Gastrocnemius medialis (tissue), 4 donors: ENCODE measurements at regions not wholly inside any gene's neighbourhood (a gene's known extent, or its start where the extent isn't known, plus 50 kb on each side); places are given as distances from the start of the nearest gene placed in this dataset.
A peak's percentile ranks its signal among the peaks of the same experiment; 100 is the strongest.

Experiments
- ATAC-seq, 2 donors: fragments of 150-250 bp; one replicate each; pipeline ENCODE4 v1.9.1; 2016
- DNase-seq, 2 donors: peaks; one replicate each; pipeline ENCODE4 v3.0.0-alpha.2; 2019
- H3K27ac ChIP-seq, 4 donors: fragments of 200-600 bp; sonication (generic); 1 replicate in 1 of 4; 2 replicates in 3 of 4; pipeline ENCODE4 v1.5.1; 2016 to 2018; ENCODE audit warnings: mild to moderate bottlenecking in 2 of 4, moderate library complexity in 1 of 4
- H3K27me3 ChIP-seq, 3 donors: fragments of 200-600 bp; sonication (generic) in 2 of 3; 1 replicate in 1 of 3; 2 replicates in 2 of 3; pipeline versions ENCODE4 v1.5.1 to v1.6.0; 2016 to 2019; ENCODE audit warnings: mild to moderate bottlenecking in 1 of 3, moderate library complexity in 1 of 3
- H3K36me3 ChIP-seq, 2 donors: fragments of 200-600 bp; sonication (generic) in 1 of 2; one replicate each; pipeline ENCODE4 v1.5.1; 2017 to 2018
- H3K4me1 ChIP-seq, 2 donors: fragments of 200-600 bp; sonication (generic) in 1 of 2; one replicate each; pipeline ENCODE4 v1.5.1; 2016 to 2017; ENCODE audit warnings: mild to moderate bottlenecking in 2 of 2
- H3K4me3 ChIP-seq, 4 donors: fragments of 200-600 bp; sonication (generic) in 3 of 4; 1 replicate in 1 of 4; 2 replicates in 3 of 4; pipeline ENCODE4 v1.5.1; 2016 to 2019; ENCODE audit warnings: mild to moderate bottlenecking in 2 of 4
- H3K9me3 ChIP-seq, 3 donors: fragments of 200-600 bp; sonication (generic) in 2 of 3; 1 replicate in 1 of 3; 2 replicates in 2 of 3; pipeline ENCODE4 v1.5.1; 2016 to 2019
- CTCF ChIP-seq, 5 experiments: fragments of 450-650 bp in 3 of 5; fragments of 200-600 bp in 2 of 5; sonication (generic) in 2 of 5; IDR thresholded peaks in 4 of 5; conservative IDR thresholded peaks in 1 of 5; 1 replicate in 4 of 5; 2 replicates in 1 of 5; pipeline ENCODE4 v1.5.1; 2016 to 2019; ENCODE audit warnings: antibody characterized with exemption in 5 of 5, mild to moderate bottlenecking in 3 of 5, moderate library complexity in 3 of 5
- POLR2A ChIP-seq, 2 donors: fragments of 450-650 bp; IDR thresholded peaks; one replicate each; pipeline ENCODE4 v1.6.1; 2017; ENCODE audit warnings: antibody characterized with exemption in 2 of 2, mild to moderate bottlenecking in 2 of 2, moderate library complexity in 2 of 2
- in situ Hi-C, 4 donors: fragments of 200-750 bp; cut with MboI; loops; one replicate each; pipeline versions ENCODE4 v1.15.0 to v1.8.0; 2017; ENCODE audit warnings: low sequenced_read_pairs in 4 of 4
- intact Hi-C: fragments of 100-400 bp; cut with DNase I; formaldehyde crosslinking; loops from one replicate; pipeline ENCODE4 v1.15.1; 2023; ENCODE audit warnings: low total_unique reads

GRCh38 chr5:34523387-34523726 is 132.8 kb upstream of the RAI14 start:
- Histone ChIP-seq H3K36me3 (no peaks in the 10 kb centered on the region), H3K27ac (no peak overlapping the region), H3K27me3 (no peaks in the 10 kb centered on the region), H3K4me3 (no peak overlapping the region), H3K9me3 (no peaks in the 10 kb centered on the region), H3K4me1 (peaks cover 0 to 5% of the 10 kb centered on the region in 2 donors)
- intact Hi-C loops (loop anchor here (2.0 kb wide), 2 partner anchors 37 to 375 kb away; no protein-coding TSS in a partner anchor), in situ Hi-C loops (loop anchor here in 2 of 4 donors (10.0 kb wide), 2 partner anchors 371 to 381 kb away; no protein-coding TSS in a partner anchor)
- ATAC-seq: no peak
- TF ChIP-seq CTCF (IDR thresholded peaks at IDR 0.05 in 4 of 5, conservative IDR thresholded peaks at IDR 0.05 in 1 of 5): no peak
- TF ChIP-seq POLR2A (IDR thresholded peaks at IDR 0.05): no peak
- DNase-seq: no peak

GRCh38 chr5:34524123-34524522 is 132.0 kb upstream of the RAI14 start:
- in situ Hi-C loops (loop anchor here in 2 of 4 donors (10.0 kb wide), 2 partner anchors 371 to 381 kb away; no protein-coding TSS in a partner anchor), intact Hi-C loops (no loop called here)
- Histone ChIP-seq H3K36me3 (no peaks in the 10 kb centered on the region), H3K4me1 (peaks cover 0 to 5% of the 10 kb centered on the region in 2 donors), H3K27me3 (no peaks in the 10 kb centered on the region), H3K4me3 (no peak overlapping the region), H3K9me3 (no peaks in the 10 kb centered on the region), H3K27ac (no peak overlapping the region)
- DNase-seq (no peak), ATAC-seq (no peak)
- TF ChIP-seq CTCF (IDR thresholded peaks at IDR 0.05 in 4 of 5, conservative IDR thresholded peaks at IDR 0.05 in 1 of 5) (no peak), POLR2A (IDR thresholded peaks at IDR 0.05) (no peak)

- peaks cover 0 to 5% of the 10 kb centered on the region in 2 donors for H3K4me1 ChIP-seq
- no peaks in the 10 kb centered on the region for H3K27me3 ChIP-seq
- H3K9me3 ChIP-seq: no peaks in the 10 kb centered on the region
- no peaks in the 10 kb centered on the region for H3K36me3 ChIP-seq
- in situ Hi-C loops (loop anchor here in 2 of 4 donors (10.0 kb wide), 2 partner anchors 369 to 379 kb away; no protein-coding TSS in a partner anchor), intact Hi-C loops (no loop called here)
- H3K27ac ChIP-seq: no peak overlapping the region
- no peak for TF ChIP-seq CTCF (IDR thresholded peaks at IDR 0.05 in 4 of 5, conservative IDR thresholded peaks at IDR 0.05 in 1 of 5)
- TF ChIP-seq POLR2A (IDR thresholded peaks at IDR 0.05): no peak
- DNase-seq (no peak), ATAC-seq (peak in 1 of 2 donors; percentile 24)
- H3K4me3 ChIP-seq: no peak overlapping the region
These were observed 130.4 kb upstream of the RAI14 start for GRCh38 chr5:34525761-34526160.

- Histone ChIP-seq H3K27me3 (no peaks in the 10 kb centered on the region), H3K36me3 (no peaks in the 10 kb centered on the region), H3K27ac (no peak overlapping the region), H3K4me1 (peaks cover 0 to 5% of the 10 kb centered on the region in 2 donors), H3K9me3 (no peaks in the 10 kb centered on the region), H3K4me3 (no peak overlapping the region)
- no peak for DNase-seq
- intact Hi-C loops: no loop called here
- TF ChIP-seq POLR2A (IDR thresholded peaks at IDR 0.05) (no peak), CTCF (IDR thresholded peaks at IDR 0.05 in 4 of 5, conservative IDR thresholded peaks at IDR 0.05 in 1 of 5) (no peak)
- in situ Hi-C loops: loop anchor here in 2 of 4 donors (10.0 kb wide), 2 partner anchors 368 to 378 kb away; no protein-coding TSS in a partner anchor
- no peak for ATAC-seq
These were observed 129.3 kb upstream of the RAI14 start for GRCh38 chr5:34526682-34527305.
